Brain pericyte (primary cell): ENCODE measurements at regions not wholly inside any gene's neighbourhood (a gene's known extent, or its start where the extent isn't known, plus 50 kb on each side); places are given as distances from the start of the nearest gene placed in this dataset.

ENCODE experiments used
- DNase-seq: peaks from one replicate; pipeline ENCODE4 v3.0.0-alpha.2; 2012; ENCODE audit warnings: low read depth, low spot score

- no peak for DNase-seq
Observed at GRCh38 chr15:62469478-62469873, 304.4 kb upstream of the C2CD4B start.

GRCh38 chr15:62469874-62470688, 305.0 kb upstream of the C2CD4B start:
- DNase-seq: no peak

- DNase-seq: no peak
Observed at GRCh38 chr15:62472616-62473299, 307.7 kb upstream of the C2CD4B start.

- no peak for DNase-seq
Observed at GRCh38 chr15:62474021-62474770, 309.1 kb upstream of the C2CD4B start.

GRCh38 chr15:62474771-62475124, 309.7 kb upstream of the C2CD4B start:
- DNase-seq: no peak

- DNase-seq: no peak
Observed at GRCh38 chr15:62475591-62475990, 310.5 kb upstream of the C2CD4B start.

GRCh38 chr15:62476163-62476562, 311.1 kb upstream of the C2CD4B start:
- DNase-seq: no peak

- DNase-seq: no peak
Observed at GRCh38 chr15:62477929-62478328, 312.8 kb upstream of the C2CD4B start.

GRCh38 chr15:62482785-62483429, 317.8 kb upstream of the C2CD4B start:
- no peak for DNase-seq

GRCh38 chr15:62483814-62484213, 318.7 kb upstream of the C2CD4B start:
- DNase-seq: no peak

GRCh38 chr15:62485170-62485720, 320.2 kb upstream of the C2CD4B start:
- no peak for DNase-seq

GRCh38 chr15:62486041-62486440, 321.0 kb upstream of the C2CD4B start:
- no peak for DNase-seq

GRCh38 chr15:62488387-62488786, 323.3 kb upstream of the C2CD4B start:
- DNase-seq: no peak

- no peak for DNase-seq
Observed at GRCh38 chr15:62491642-62492041, 326.6 kb upstream of the C2CD4B start.

GRCh38 chr15:62492900-62493299, 327.8 kb upstream of the C2CD4B start:
- DNase-seq: no peak

GRCh38 chr15:62494197-62494596, 329.1 kb upstream of the C2CD4B start:
- DNase-seq: no peak

GRCh38 chr15:62495670-62496614, 330.9 kb upstream of the C2CD4B start:
- no peak for DNase-seq

GRCh38 chr15:62497356-62497755, 332.3 kb upstream of the C2CD4B start:
- DNase-seq: no peak

- DNase-seq: no peak
Observed at GRCh38 chr15:62498278-62498677, 333.2 kb upstream of the C2CD4B start.

- DNase-seq: no peak
Observed at GRCh38 chr15:62498712-62499111, 333.6 kb upstream of the C2CD4B start.

GRCh38 chr15:62500325-62500724, 335.2 kb upstream of the C2CD4B start:
- no peak for DNase-seq
